ENCODE measurements at regions not wholly inside any gene's neighbourhood (a gene's known extent, or its start where the extent isn't known, plus 50 kb on each side); places are given as distances from the start of the nearest gene placed in this dataset.

DNA sequence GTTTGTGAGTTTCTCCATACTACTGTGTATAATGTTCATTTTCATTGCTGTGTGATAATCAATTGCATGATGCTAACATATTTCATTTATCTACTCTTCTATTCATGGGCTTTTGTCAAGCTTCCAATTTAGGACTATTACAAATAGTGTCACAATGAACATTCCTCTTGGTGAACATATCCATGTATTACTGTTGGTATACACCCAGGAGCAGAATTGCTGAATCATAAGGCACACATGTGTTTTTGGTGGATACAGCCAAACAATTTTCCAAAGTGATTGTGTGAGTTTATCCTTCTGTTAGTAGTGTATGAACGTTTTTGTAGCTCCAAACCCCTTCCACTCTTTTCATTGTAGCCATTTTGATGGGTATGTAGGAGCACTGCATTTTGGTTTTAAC, 101.6 kb upstream of the COPS8 start:
- in situ Hi-C loops (cut with MboI; ENCODE audit: low sequenced_read_pairs, unreplicated experiment): no loop called here
- TF ChIP-seq, protein P1, sequence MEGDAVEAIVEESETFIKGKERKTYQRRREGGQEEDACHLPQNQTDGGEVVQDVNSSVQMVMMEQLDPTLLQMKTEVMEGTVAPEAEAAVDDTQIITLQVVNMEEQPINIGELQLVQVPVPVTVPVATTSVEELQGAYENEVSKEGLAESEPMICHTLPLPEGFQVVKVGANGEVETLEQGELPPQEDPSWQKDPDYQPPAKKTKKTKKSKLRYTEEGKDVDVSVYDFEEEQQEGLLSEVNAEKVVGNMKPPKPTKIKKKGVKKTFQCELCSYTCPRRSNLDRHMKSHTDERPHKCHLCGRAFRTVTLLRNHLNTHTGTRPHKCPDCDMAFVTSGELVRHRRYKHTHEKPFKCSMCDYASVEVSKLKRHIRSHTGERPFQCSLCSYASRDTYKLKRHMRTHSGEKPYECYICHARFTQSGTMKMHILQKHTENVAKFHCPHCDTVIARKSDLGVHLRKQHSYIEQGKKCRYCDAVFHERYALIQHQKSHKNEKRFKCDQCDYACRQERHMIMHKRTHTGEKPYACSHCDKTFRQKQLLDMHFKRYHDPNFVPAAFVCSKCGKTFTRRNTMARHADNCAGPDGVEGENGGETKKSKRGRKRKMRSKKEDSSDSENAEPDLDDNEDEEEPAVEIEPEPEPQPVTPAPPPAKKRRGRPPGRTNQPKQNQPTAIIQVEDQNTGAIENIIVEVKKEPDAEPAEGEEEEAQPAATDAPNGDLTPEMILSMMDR (IDR thresholded peaks at IDR 0.05; ENCODE audit: borderline replicate concordance, control extremely low read depth, extremely low read depth, insufficient read depth, missing control alignments): no peak
- DNase-seq (ENCODE audit: low spot score): no peak

DNA sequence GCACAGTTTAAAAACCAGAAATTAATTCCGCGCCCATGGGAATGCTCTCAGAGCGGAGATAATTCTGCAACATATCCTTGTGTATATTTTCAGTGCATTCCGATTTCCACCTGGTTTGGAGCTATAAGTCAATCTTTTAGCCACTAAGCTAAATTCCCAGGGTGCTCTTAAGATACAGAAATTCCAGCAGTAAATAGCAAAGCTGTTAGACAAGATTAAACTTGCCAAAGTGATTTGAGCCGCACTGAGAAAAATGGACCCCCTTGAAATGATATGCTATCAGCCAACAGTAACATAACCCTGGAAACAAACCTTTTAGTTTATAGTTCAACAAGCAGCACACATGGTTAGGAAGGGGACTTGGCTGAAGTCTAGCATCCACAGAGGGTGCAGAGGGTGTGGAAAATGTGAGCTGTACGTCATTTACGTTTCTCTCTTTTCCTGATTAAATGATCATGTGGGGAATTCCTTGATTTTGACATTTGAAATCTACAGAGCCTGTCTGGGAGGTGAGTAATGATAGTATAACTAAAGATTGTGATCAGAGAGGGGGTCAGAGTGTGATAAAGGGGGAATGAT, 99.8 kb upstream of the COPS8 start:
- TF ChIP-seq, protein P1 (IDR thresholded peaks at IDR 0.05; ENCODE audit: borderline replicate concordance, control extremely low read depth, extremely low read depth, insufficient read depth, missing control alignments): no peak
- DNase-seq (ENCODE audit: low spot score): no peak
- in situ Hi-C loops (cut with MboI; ENCODE audit: low sequenced_read_pairs, unreplicated experiment): no loop called here

DNA sequence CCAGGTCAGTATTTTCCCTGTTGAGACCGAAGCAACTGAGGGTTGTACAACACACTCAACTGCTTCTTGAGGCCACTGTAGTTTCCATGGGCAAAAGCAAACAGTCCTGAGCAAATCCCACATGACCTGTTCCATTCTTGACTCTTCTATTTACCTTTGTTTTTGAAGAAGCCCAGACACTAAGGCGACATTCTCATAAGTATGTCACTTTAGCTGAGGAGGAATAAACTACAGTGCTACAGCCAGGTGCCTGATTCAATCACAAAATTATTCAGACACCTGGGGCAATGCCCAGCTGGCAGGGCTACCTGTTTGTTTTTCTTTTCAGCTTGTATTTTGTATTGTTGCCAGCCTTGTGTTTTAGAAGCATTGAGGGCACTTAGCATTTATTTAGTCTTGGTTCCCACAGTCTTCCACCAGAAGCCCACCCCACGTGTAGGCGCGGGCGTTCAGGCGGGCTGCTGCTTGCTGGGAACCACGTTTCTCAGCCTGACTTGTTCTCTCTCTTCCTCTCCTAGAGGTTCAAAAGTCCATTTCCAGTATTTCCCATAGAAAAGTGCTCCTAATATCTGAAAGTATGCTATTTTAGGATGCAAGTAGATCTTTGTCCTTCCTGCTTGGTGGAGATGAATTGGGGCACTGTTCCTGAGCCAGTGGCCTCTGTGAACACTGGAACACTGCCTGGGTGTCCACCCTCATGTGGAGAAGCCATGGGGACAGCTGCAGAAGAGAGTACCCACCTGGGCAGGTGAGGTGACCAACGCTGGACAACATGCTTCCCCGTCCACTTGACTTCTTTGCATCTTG, 99.0 kb upstream of the COPS8 start:
- DNase-seq (ENCODE audit: low spot score): no peak
- TF ChIP-seq, protein P1 (IDR thresholded peaks at IDR 0.05; ENCODE audit: borderline replicate concordance, control extremely low read depth, extremely low read depth, insufficient read depth, missing control alignments): no peak
- in situ Hi-C loops (cut with MboI; ENCODE audit: low sequenced_read_pairs, unreplicated experiment): no loop called here

DNA sequence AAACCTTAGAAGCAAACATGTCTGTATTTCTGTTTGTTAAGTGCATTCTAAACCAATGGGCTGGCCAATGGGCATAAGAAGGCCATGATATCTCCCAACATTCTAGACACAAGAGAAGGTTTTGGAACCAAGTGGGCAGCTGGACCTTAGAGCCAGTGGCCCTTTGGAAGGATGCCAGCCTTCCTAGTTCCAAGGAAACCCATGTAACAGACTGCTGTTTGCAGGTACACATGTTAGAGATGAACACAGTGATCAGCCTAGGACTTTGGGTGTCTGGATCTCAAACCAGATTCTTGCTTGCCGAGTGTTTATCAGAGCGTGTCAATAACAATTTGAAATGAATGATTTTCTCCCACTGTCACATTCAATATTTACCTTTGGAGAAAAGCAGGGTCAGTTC, 97.5 kb upstream of the COPS8 start:
- TF ChIP-seq, protein P1 (IDR thresholded peaks at IDR 0.05; ENCODE audit: borderline replicate concordance, control extremely low read depth, extremely low read depth, insufficient read depth, missing control alignments): no peak
- in situ Hi-C loops (cut with MboI; ENCODE audit: low sequenced_read_pairs, unreplicated experiment): no loop called here
- no peak for DNase-seq (ENCODE audit: low spot score)

DNA sequence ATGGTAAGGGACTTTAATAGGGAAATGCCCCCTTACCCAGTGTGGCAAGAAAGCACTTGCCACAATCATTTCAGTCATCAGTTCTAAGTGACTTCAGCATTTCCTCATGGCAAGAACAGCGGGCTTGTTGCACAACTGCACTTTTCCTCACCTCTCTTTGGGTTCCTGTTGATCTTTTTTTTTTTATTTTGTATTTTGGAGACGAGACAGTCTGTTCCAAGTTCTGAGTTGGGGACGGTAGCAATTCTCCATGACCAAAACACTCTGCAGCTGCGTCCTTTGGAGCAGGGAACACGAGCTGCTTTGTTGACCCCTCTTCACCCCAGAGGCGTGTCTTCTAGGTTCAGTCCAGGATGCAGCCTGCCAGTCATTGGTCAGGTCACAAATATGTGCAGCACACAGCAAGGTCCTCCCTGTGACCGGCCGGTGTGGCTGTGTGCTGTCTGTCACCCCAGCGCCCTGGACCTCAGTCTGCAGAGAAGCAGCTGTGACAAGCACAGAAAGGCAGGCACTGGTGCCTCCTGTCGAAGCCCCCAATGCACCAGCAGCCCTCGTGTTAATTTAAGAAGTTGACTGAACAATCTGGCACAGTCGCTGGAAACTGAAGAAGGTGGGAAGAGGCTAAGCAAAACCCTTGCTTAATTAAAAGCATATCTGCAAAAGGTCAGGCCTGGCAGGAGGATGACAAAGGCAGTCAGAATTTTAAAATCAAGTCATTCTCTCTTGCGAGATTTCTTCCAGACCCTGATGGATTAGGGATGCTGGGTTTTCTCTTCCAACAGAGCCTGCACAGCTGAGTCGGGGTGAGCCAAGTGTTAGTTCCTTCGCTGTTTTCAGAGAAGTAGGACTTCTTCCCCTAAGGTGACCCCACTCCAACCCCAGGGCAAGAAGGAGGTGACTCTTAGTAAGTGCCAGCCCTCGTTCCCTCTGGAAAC, 96.7 kb upstream of the COPS8 start:
- in situ Hi-C loops (cut with MboI; ENCODE audit: low sequenced_read_pairs, unreplicated experiment): no loop called here
- TF ChIP-seq, protein P1 (IDR thresholded peaks at IDR 0.05; ENCODE audit: borderline replicate concordance, control extremely low read depth, extremely low read depth, insufficient read depth, missing control alignments): no peak
- DNase-seq (ENCODE audit: low spot score): no peak

DNA sequence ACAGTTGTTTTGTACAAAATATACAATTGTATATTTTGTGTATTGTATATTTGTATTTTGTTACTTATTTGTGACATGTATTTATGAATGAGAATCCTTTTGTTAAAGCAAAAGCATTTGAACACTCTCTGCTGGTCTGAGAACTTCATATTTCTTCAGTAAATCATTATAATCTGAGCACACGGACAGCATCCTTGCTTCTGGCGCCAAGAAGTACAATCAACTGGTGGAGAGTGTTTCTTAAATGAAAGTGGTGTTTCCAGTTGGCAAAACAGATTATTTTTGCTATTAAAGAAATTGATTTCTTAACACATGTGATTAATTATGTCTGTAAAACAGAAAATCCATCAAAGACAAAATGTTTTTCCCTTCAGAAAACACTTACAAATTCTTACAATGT, 95.1 kb upstream of the COPS8 start:
- TF ChIP-seq, protein P1 (IDR thresholded peaks at IDR 0.05; ENCODE audit: borderline replicate concordance, control extremely low read depth, extremely low read depth, insufficient read depth, missing control alignments): no peak
- no peak for DNase-seq (ENCODE audit: low spot score)
- in situ Hi-C loops (cut with MboI; ENCODE audit: low sequenced_read_pairs, unreplicated experiment): no loop called here

Measured in GM13976 (cell line).